Tibial nerve (tissue), 4 donors: ENCODE measurements at regions not wholly inside any gene's neighbourhood (a gene's known extent, or its start where the extent isn't known, plus 50 kb on each side); places are given as distances from the start of the nearest gene placed in this dataset.
A peak's percentile ranks its signal among the peaks of the same experiment; 100 is the strongest.

Experiments used
- DNase-seq, 2 donors: peaks; one replicate each; pipeline ENCODE4 v3.0.0-alpha.2; 2019; ENCODE audit warnings: low spot score in 2 of 2
- H3K27ac ChIP-seq, 4 donors: fragments of 200-600 bp; sonication (generic) in 3 of 4; one replicate each; pipeline ENCODE4 v1.5.1; 2017 to 2019; ENCODE audit warnings: mild to moderate bottlenecking in 1 of 4
- H3K27me3 ChIP-seq, 2 donors: fragments of 200-600 bp; sonication (generic) in 1 of 2; one replicate each; pipeline versions ENCODE4 v1.5.1 to v1.6.0; 2017 to 2019
- H3K36me3 ChIP-seq, 3 donors: fragments of 200-600 bp; sonication (generic); one replicate each; pipeline ENCODE4 v1.5.1; 2018 to 2019
- H3K4me1 ChIP-seq, 4 donors: fragments of 200-600 bp; sonication (generic) in 3 of 4; one replicate each; pipeline ENCODE4 v1.5.1; 2017 to 2019
- H3K4me3 ChIP-seq, 4 donors: fragments of 200-600 bp; sonication (generic) in 3 of 4; one replicate each; pipeline ENCODE4 v1.5.1; 2017 to 2019; ENCODE audit warnings: mild to moderate bottlenecking in 1 of 4, moderate library complexity in 1 of 4
- H3K9me3 ChIP-seq, 4 donors: fragments of 200-600 bp; sonication (generic) in 3 of 4; one replicate each; pipeline ENCODE4 v1.5.1; 2017 to 2019
- EP300 ChIP-seq, 2 donors: sonication (generic); formaldehyde crosslinking; IDR thresholded peaks; one replicate each; pipeline ENCODE4 v1.6.1; 2017; ENCODE audit warnings: antibody characterized with exemption in 2 of 2, mild to moderate bottlenecking in 1 of 2
- POLR2A ChIP-seq, 2 donors: fragments of 450-650 bp; IDR thresholded peaks; one replicate each; pipeline ENCODE4 v1.6.1; 2017; ENCODE audit warnings: antibody characterized with exemption in 2 of 2, mild to moderate bottlenecking in 2 of 2, moderate library complexity in 2 of 2
- WGBS, 2 donors: methylation state at CpG; one replicate each; pipeline ENCODE4 v1.1.5; 2018; 5-methylcytosine and 5-hydroxymethylcytosine counted together
- TF ChIP-seq, protein P1 (sequence below), 5 experiments: fragments of 200-600 bp in 3 of 5; fragments of 450-650 bp in 2 of 5; sonication (generic) in 3 of 5; IDR thresholded peaks; one replicate each; pipeline ENCODE4 v1.5.1; 2016 to 2019; ENCODE audit warnings: antibody characterized with exemption in 5 of 5, mild to moderate bottlenecking in 3 of 5, moderate library complexity in 2 of 5

- 35 to 53% methylated on average over 3 of the region's 3 CpGs for WGBS, 2 donors
- no peak overlapping the region for H3K4me3 ChIP-seq
- H3K27me3 ChIP-seq, result no peaks in the 10 kb centered on the region
- H3K36me3 ChIP-seq, result no peaks in the 10 kb centered on the region
- H3K27ac ChIP-seq, result no peak overlapping the region
- no peak for DNase-seq
- no peak for TF ChIP-seq POLR2A (IDR thresholded peaks at IDR 0.05)
- no peak for TF ChIP-seq EP300 (IDR thresholded peaks at IDR 0.05)
- TF ChIP-seq, protein P1, sequence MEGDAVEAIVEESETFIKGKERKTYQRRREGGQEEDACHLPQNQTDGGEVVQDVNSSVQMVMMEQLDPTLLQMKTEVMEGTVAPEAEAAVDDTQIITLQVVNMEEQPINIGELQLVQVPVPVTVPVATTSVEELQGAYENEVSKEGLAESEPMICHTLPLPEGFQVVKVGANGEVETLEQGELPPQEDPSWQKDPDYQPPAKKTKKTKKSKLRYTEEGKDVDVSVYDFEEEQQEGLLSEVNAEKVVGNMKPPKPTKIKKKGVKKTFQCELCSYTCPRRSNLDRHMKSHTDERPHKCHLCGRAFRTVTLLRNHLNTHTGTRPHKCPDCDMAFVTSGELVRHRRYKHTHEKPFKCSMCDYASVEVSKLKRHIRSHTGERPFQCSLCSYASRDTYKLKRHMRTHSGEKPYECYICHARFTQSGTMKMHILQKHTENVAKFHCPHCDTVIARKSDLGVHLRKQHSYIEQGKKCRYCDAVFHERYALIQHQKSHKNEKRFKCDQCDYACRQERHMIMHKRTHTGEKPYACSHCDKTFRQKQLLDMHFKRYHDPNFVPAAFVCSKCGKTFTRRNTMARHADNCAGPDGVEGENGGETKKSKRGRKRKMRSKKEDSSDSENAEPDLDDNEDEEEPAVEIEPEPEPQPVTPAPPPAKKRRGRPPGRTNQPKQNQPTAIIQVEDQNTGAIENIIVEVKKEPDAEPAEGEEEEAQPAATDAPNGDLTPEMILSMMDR (IDR thresholded peaks at IDR 0.05), result no peak
- peaks cover 0 to 13% (median 0%) of the 10 kb centered on the region in 4 donors for H3K9me3 ChIP-seq
- H3K4me1 ChIP-seq, result no peaks in the 10 kb centered on the region
These were observed 166.9 kb downstream of the EDN1 start for GRCh38 chr6:12457094-12457493.

DNA sequence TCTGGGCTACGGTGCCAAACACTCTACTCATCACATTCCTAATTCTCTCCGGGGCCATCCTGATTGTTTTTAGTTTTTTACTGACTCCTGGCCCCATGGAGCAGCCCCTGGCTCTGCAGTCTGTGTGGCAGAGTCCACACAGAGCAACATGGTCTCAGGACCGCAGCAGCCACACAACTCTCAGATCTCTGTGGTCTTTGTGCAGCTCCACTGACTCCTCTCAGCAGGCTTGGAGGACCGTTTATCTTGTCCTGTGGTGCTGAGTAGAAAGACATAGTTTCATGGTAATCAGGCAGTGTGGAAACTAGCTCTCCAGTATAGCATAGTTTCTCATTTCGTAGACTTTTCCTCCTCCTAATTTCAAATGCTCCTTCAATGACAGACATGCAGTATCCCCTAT, 168.4 kb downstream of the EDN1 start:
- no peak overlapping the region for H3K4me3 ChIP-seq
- DNase-seq, result no peak
- no peak overlapping the region for H3K27ac ChIP-seq
- peaks cover 0 to 7% (median 0%) of the 10 kb centered on the region in 4 donors for H3K9me3 ChIP-seq
- no peaks in the 10 kb centered on the region for H3K4me1 ChIP-seq
- H3K27me3 ChIP-seq, result no peaks in the 10 kb centered on the region
- TF ChIP-seq POLR2A (IDR thresholded peaks at IDR 0.05), result no peak
- TF ChIP-seq, protein P1 (IDR thresholded peaks at IDR 0.05), result no peak
- TF ChIP-seq EP300 (IDR thresholded peaks at IDR 0.05), result no peak
- WGBS, 2 donors, result 38 to 49% methylated on average over 5 of the region's 5 CpGs
- H3K36me3 ChIP-seq, result no peaks in the 10 kb centered on the region

DNA sequence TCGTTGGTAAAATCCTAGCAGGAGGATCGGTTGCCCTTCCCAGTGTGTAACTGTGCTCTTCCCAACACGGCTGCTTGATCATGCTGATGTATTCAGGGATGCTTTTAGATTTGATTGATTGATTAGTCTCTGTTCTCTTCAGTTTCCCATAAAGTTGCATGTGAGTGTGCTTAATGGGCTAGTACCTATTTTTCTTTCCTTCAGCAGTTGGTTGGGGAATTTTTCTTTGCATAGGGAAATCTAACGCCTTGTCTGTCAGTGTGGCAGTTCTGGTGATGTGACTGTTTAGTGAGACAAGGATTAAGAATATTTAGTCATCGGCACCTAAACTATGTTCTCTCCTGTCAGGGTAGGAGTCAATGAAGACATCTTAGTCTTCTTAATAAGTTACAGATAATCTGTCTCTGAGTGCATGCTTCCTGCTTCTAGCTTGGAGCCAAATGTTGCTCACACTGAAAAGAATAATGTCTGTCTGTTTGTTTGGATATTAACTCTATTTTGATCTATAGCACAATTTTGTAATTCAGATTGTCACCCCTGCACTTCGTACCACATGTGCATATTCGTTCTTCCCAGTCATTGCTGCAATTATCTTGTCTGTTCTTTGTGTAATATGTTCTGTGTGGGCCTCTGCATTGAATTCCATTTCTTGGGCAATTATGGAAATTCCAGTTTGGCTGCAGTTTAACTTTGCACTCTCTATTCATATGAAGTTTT, 169.9 kb downstream of the EDN1 start:
- no peaks in the 10 kb centered on the region for H3K9me3 ChIP-seq
- no peak for DNase-seq
- no peaks in the 10 kb centered on the region for H3K27me3 ChIP-seq
- no peaks in the 10 kb centered on the region for H3K4me1 ChIP-seq
- TF ChIP-seq, protein P1 (IDR thresholded peaks at IDR 0.05), result no peak
- TF ChIP-seq EP300 (IDR thresholded peaks at IDR 0.05), result no peak
- TF ChIP-seq POLR2A (IDR thresholded peaks at IDR 0.05), result no peak
- 73% methylated on average over 7 of the region's 7 CpGs for WGBS, 2 donors
- H3K4me3 ChIP-seq, result no peak overlapping the region
- no peaks in the 10 kb centered on the region for H3K36me3 ChIP-seq
- H3K27ac ChIP-seq, result no peak overlapping the region

DNA sequence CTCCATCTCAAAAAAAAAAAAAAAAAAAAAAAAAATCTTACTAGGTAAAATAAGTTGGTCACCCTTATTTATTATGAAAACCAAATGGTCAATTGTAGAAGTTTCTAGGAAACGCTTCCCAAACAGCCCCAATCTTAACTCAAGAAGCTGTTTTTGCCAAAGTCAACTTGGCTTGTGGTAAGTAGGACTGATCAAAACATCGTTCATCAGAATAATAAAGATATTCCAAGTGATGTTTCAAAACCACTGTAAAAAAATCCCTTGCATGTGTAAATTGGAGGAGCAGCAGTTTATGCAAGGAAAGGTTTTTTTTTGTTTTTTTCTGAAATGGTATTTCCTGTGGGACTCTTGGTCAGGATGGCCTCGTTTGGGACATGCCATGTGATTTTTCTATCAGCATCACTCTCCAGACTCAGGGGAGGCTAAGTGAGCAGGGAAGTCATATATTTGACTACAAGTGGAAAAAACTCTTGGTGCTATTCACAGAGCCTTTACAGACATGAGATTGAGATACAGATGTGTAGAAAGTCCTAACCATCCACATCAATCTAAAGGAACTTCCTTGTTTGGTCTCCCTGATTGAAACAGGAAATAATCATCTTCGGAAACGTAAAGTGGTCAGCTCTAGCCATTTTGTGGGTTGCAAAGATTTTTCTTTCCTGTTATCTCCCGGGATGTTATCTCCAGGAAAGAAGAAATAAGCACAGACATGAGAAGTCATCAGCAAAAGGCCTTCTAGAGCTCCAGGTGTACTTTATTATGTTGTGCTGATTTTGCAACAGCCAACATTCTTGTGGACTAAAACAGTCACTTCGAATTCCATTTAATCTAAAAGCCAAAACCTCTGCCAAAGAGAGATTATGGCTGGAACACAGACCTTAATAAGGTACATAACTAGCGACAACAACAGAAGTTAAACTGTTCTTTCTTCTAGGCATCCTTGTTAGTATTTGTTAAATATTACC, 177.8 kb downstream of the EDN1 start:
- H3K27ac ChIP-seq, result peak overlapping the region in 2 of 4 donors; percentile 18 to 35
- H3K9me3 ChIP-seq, result no peaks in the 10 kb centered on the region
- 49 to 55% methylated on average over 8 of the region's 8 CpGs for WGBS, 2 donors
- DNase-seq, result no peak
- H3K4me3 ChIP-seq, result no peak overlapping the region
- H3K27me3 ChIP-seq, result no peaks in the 10 kb centered on the region
- TF ChIP-seq EP300 (IDR thresholded peaks at IDR 0.05) (peak in 1 of 2 donors; percentile 48), POLR2A (IDR thresholded peaks at IDR 0.05) (no peak)
- TF ChIP-seq, protein P1 (IDR thresholded peaks at IDR 0.05), result no peak
- H3K36me3 ChIP-seq, result no peaks in the 10 kb centered on the region
- peaks cover 0 to 18% (median 0%) of the 10 kb centered on the region in 4 donors for H3K4me1 ChIP-seq
